HepG2 (cell line): ENCODE measurements at regions not wholly inside any gene's neighbourhood (a gene's known extent, or its start where the extent isn't known, plus 50 kb on each side); places are given as distances from the start of the nearest gene placed in this dataset.
A peak's percentile ranks its signal among the peaks of the same experiment; 100 is the strongest.

Experiments
- ATAC-seq: fragments of 200-7000 bp; cut with Tn5 transposase; 3 replicates; pipeline ENCODE4 v1.9.1; 2020; ENCODE audit warnings: mild to moderate bottlenecking, moderate library complexity
- BruUV-seq: library from RNA; stranded (reverse); fragments of 400-500 nt; replicated peaks from 2 replicates; lab custom pipeline; 2021; lab: Mats Ljungman, UMichigan
- CTCF ChIA-PET: fragments of 300-600 bp; formaldehyde crosslinking; extraction: SDS; loops from one replicate; lab custom pipeline; 2021; ENCODE audit warnings: low total read pairs, inconsistent platforms, low intra/inter-chr PET ratio; lab: Yijun Ruan, JAX
- POLR2A ChIA-PET: fragments of 350-600 bp; sonication (Branson Sonifier 250); formaldehyde crosslinking; loops from one replicate; lab custom pipeline; 2020; ENCODE audit warnings: antibody characterized with exemption, inconsistent platforms; lab: Yijun Ruan, JAX
- DNase-seq: peaks from one replicate; pipeline ENCODE4 v3.0.0-alpha.2; 2015; ENCODE audit warnings: low spot score
- FAIRE-seq: peaks from 3 replicates; lab custom pipeline; 2011; peaks lifted over from hg19 to GRCh38; lab: Jason Lieb, UNC
- H2AFZ ChIP-seq: one replicate; pipeline ENCODE4 v1.6.1; 2011; ENCODE audit warnings: low read length, inconsistent platforms
- H3K27ac ChIP-seq: fragments of 300-600 bp; 3 replicates; pipeline ENCODE4 v1.8.0; 2011; ENCODE audit warnings: mixed run types, mild to moderate bottlenecking, mixed read lengths, low read length, inconsistent platforms; ENCODE audit not compliant: insufficient read depth; ENCODE audit errors: extremely low read length
- H3K27me3 ChIP-seq, 2 experiments: fragments of 200-600 bp in 1 of 2; 2 replicates in 1 of 2; 3 replicates in 1 of 2; pipeline versions ENCODE4 v1.6.0 to v1.8.0; 2011; ENCODE audit warnings: low read length in 2 of 2, mild to moderate bottlenecking in 2 of 2, moderate library complexity in 2 of 2, inconsistent platforms in 1 of 2; ENCODE audit not compliant: insufficient read depth in 2 of 2, control insufficient read depth in 1 of 2
- H3K36me3 ChIP-seq, 2 experiments: fragments of 200-600 bp in 1 of 2; replicated peaks in 1 of 2; 2 replicates in 1 of 2; 3 replicates in 1 of 2; pipeline versions ENCODE4 v1.5.1 to v1.8.0; 2011; ENCODE audit warnings: low read length in 2 of 2, inconsistent platforms in 1 of 2; ENCODE audit not compliant: insufficient read depth in 2 of 2, control insufficient read depth in 1 of 2
- H3K4me1 ChIP-seq: 2 replicates; pipeline ENCODE4 v1.5.1; 2012; ENCODE audit warnings: low read length, inconsistent platforms; ENCODE audit not compliant: insufficient read depth
- H3K4me2 ChIP-seq: 2 replicates; pipeline ENCODE4 v1.6.0; 2011; ENCODE audit warnings: low read depth, low read length, inconsistent platforms
- H3K4me3 ChIP-seq, 3 experiments: fragments of 200-600 bp in 1 of 3; sonication (generic), shearing (Covaris generic) in 1 of 3; replicated peaks in 1 of 3; 2 replicates each; pipeline ENCODE4 v1.5.1; 2011 to 2016; ENCODE audit warnings: low read length in 3 of 3, inconsistent platforms in 2 of 3, low read depth in 2 of 3, mild to moderate bottlenecking in 2 of 3, control low read depth in 1 of 3, mixed read lengths in 1 of 3; ENCODE audit not compliant: insufficient read depth in 1 of 3
- H3K79me2 ChIP-seq: one replicate; pipeline ENCODE4 v1.6.1; 2011; ENCODE audit warnings: low read length, inconsistent platforms; ENCODE audit not compliant: insufficient read depth
- H3K9ac ChIP-seq: 2 replicates; pipeline ENCODE4 v1.6.0; 2011; ENCODE audit warnings: mild to moderate bottlenecking, low read depth, low read length, inconsistent platforms; ENCODE audit not compliant: insufficient read depth
- H3K9me3 ChIP-seq: 2 replicates; pipeline ENCODE4 v1.5.1; 2012; ENCODE audit warnings: mild to moderate bottlenecking, low read length
- H4K20me1 ChIP-seq: 2 replicates; pipeline ENCODE4 v1.6.0; 2011; ENCODE audit warnings: inconsistent platforms, mild to moderate bottlenecking, low read length, moderate library complexity; ENCODE audit not compliant: insufficient read depth
- BRD4 ChIP-seq: sonication (generic); formaldehyde crosslinking; IDR thresholded peaks from 2 replicates; pipeline ENCODE4 v1.4.0; 2020; ENCODE audit warnings: missing genetic modification reagents
- CC2D1A ChIP-seq: sonication (generic); formaldehyde crosslinking; IDR thresholded peaks from 2 replicates; pipeline ENCODE4 v1.8.1; 2023; ENCODE audit warnings: mild to moderate bottlenecking, missing genetic modification reagents
- GFI1 ChIP-seq: sonication (generic); formaldehyde crosslinking; IDR thresholded peaks from 2 replicates; pipeline ENCODE4 v1.5.0; 2020; ENCODE audit warnings: missing genetic modification reagents, mild to moderate bottlenecking, borderline replicate concordance
- IKZF4 ChIP-seq: sonication (generic); formaldehyde crosslinking; IDR thresholded peaks from 2 replicates; pipeline ENCODE4 v1.5.1; 2020; ENCODE audit warnings: borderline replicate concordance, mild to moderate bottlenecking, low read depth, missing genetic modification reagents; ENCODE audit errors: not compliant biosample characterization
- KDM2A ChIP-seq: sonication (generic); formaldehyde crosslinking; IDR thresholded peaks from 2 replicates; pipeline ENCODE4 v1.4.0; 2020; ENCODE audit warnings: low read depth, missing genetic modification reagents, borderline replicate concordance
- MNT ChIP-seq: fragments of 450-650 bp; IDR thresholded peaks from 2 replicates; pipeline ENCODE4 v1.6.1; 2016
- MTF2 ChIP-seq: sonication (generic); formaldehyde crosslinking; IDR thresholded peaks from 2 replicates; pipeline ENCODE4 v1.5.0; 2020; ENCODE audit warnings: missing genetic modification reagents, borderline replicate concordance
- SMAD9 ChIP-seq: sonication (generic); formaldehyde crosslinking; IDR thresholded peaks from 2 replicates; pipeline ENCODE4 v1.5.1; 2020; ENCODE audit warnings: mild to moderate bottlenecking, missing genetic modification reagents
- TCF12 ChIP-seq, 2 experiments: fragments of 450-650 bp in 1 of 2; sonication (generic) in 1 of 2; formaldehyde crosslinking in 1 of 2; IDR thresholded peaks; 2 replicates each; pipeline versions ENCODE4 v1.6.1 to v1.8.0; 2017 to 2022; ENCODE audit warnings: antibody characterized with exemption in 1 of 2, mild to moderate bottlenecking in 1 of 2, missing genetic modification reagents in 1 of 2, moderate library complexity in 1 of 2
- ZBTB20 ChIP-seq: sonication (generic); formaldehyde crosslinking; IDR thresholded peaks from 2 replicates; pipeline ENCODE4 v1.8.1; 2023; ENCODE audit warnings: missing genetic modification reagents, low read depth, mild to moderate bottlenecking, borderline replicate concordance
- ZFX ChIP-seq: sonication (generic); formaldehyde crosslinking; IDR thresholded peaks from 2 replicates; pipeline ENCODE4 v1.4.0; 2020; ENCODE audit warnings: mild to moderate bottlenecking, low read depth, missing genetic modification reagents, moderate library complexity
- ZNF292 ChIP-seq: sonication (generic); formaldehyde crosslinking; IDR thresholded peaks from 2 replicates; pipeline ENCODE4 v1.8.1; 2022; ENCODE audit warnings: mild to moderate bottlenecking, low read depth, missing genetic modification reagents, borderline replicate concordance
- ZNF317 ChIP-seq: sonication (generic); formaldehyde crosslinking; IDR thresholded peaks from 2 replicates; pipeline ENCODE4 v1.5.0; 2020; ENCODE audit warnings: mild to moderate bottlenecking, missing genetic modification reagents
- WGBS: methylation state at CpG from one replicate; pipeline ENCODE4 v1.1.6; 2017; ENCODE audit warnings: low lambda C conversion rate; 5-methylcytosine and 5-hydroxymethylcytosine counted together
- in situ Hi-C: cut with HindIII; loops from 2 replicates; pipeline ENCODE4 v1.10.0; 2017; ENCODE audit warnings: low pct_unique_long_range_greater_than_20kb; ENCODE audit not compliant: extremely low pct_ligation_motif_present
- intact Hi-C: fragments of 100-400 bp; cut with micrococcal nuclease; formaldehyde crosslinking; loops from one replicate; pipeline ENCODE4 v1.10.0; 2022; ENCODE audit not compliant: unreplicated experiment

- peak overlapping the region; percentile 88 for H3K9ac ChIP-seq
- no peak for DNase-seq
- ATAC-seq = no peak
- WGBS = 70% methylated on average over 2 of the region's 2 CpGs
- H3K79me2 ChIP-seq = no peaks in the 10 kb centered on the region
- peak overlapping the region; percentile 79 for H3K4me2 ChIP-seq
- no peaks in the 10 kb centered on the region for H3K27me3 ChIP-seq
- CTCF ChIA-PET = no interaction called here
- FAIRE-seq = no peak
- no TSS peak for BruUV-seq
- H2AFZ ChIP-seq = peak overlapping the region; percentile 43
- H3K4me3 ChIP-seq = no peak overlapping the region
- TF ChIP-seq MNT (0 out of 2 replicates have a peak, but pooled peaks have one; percentile 16), MTF2 (CRISPR knock-in tag) (0 out of 2 replicates have a peak, but pooled peaks have one; percentile 19), CC2D1A (CRISPR knock-in tag) (0 out of 2 replicates have a peak, but pooled peaks have one; percentile 4), KDM2A (CRISPR knock-in tag) (no peak), GFI1 (peak; percentile 10; the same call in 1 of the 2 replicates), BRD4 (CRISPR knock-in tag) (peak; percentile 88; the same call in 1 of the 2 replicates), ZFX (CRISPR knock-in tag) (0 out of 2 replicates have a peak, but pooled peaks have one; percentile 52), SMAD9 (no peak), ZNF317 (CRISPR knock-in tag) (peak; percentile 47; the same call in 1 of the 2 replicates), IKZF4 (CRISPR knock-in tag) (no peak), ZBTB20 (CRISPR knock-in tag) (0 out of 2 replicates have a peak, but pooled peaks have one; percentile 17), ZNF292 (0 out of 2 replicates have a peak, but pooled peaks have one; percentile 18), TCF12 (IDR thresholded peaks at IDR 0.05) (no peak), TCF12 (CRISPR knock-in tag; IDR thresholded peaks at IDR 0.05) (peak; percentile 36; the same call in 1 of the 2 replicates)
- intact Hi-C loops (loop anchor here (2.0 kb wide), 1 partner anchor 27 kb away; no protein-coding TSS in a partner anchor), in situ Hi-C loops (loop anchor here (5.0 kb wide), 1 partner anchor 40 kb away; no protein-coding TSS in a partner anchor)
- no peaks in the 10 kb centered on the region for H4K20me1 ChIP-seq
- peak overlapping the region; percentile 97 for H3K27ac ChIP-seq
- H3K4me1 ChIP-seq = peaks cover 89% of the 10 kb centered on the region
- H3K9me3 ChIP-seq = no peaks in the 10 kb centered on the region
- POLR2A ChIA-PET = interaction anchor here (0.8 to 5.1 kb wide), 8 partner anchors 11 to 137 kb away, joined by 3 to 111 read pairs (median 12); partner anchors contain the start of gene EHBP1
- H3K36me3 ChIP-seq = no peaks in the 10 kb centered on the region
Observed at GRCh38 chr2:62567669-62568068, 61.7 kb upstream of the TMEM17 start.
